ENCODE measurements at regions not wholly inside any gene's neighbourhood (a gene's known extent, or its start where the extent isn't known, plus 50 kb on each side); places are given as distances from the start of the nearest gene placed in this dataset.
"Not testable (repeated sequence)": the region's sequence is repeated elsewhere in the genome, so short reads cannot be mapped to it uniquely, and the experiment has no call there.

DNA sequence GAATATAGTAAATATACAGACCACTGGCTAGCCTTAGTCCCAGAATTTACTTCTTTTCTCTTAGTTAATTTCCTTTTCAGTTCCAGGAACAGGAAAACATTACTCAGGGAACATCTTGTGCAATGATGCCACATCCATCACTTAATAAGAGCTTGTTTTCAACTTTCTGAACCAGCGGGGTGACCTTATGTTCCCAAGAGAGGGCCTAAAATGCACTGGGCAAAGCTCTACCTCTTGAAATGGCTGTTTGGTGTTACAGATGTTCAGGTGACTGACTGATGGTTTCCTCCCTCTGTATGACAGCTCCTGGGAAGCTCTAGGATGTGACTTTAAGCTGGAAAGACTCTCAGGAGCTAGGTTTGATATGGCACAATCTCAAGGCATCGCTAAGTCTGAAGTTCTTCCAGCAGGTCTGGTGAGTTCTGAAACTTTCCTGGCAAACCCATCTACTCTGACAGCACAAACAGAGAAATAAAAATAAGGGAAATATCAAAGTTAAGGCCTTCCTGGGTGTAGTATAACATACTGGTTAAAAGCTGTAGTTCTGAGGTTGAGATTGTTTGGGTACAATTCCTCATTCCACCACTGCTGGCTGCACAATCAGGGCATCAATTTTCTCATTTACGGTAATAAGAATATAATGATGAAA is 98.6 kb downstream of the ZIC1 start:
- DNase-seq (ENCODE audit: low spot score) (no peak), ATAC-seq (ENCODE audit: low FRiP score) (no peak)
- TF ChIP-seq, protein P1, sequence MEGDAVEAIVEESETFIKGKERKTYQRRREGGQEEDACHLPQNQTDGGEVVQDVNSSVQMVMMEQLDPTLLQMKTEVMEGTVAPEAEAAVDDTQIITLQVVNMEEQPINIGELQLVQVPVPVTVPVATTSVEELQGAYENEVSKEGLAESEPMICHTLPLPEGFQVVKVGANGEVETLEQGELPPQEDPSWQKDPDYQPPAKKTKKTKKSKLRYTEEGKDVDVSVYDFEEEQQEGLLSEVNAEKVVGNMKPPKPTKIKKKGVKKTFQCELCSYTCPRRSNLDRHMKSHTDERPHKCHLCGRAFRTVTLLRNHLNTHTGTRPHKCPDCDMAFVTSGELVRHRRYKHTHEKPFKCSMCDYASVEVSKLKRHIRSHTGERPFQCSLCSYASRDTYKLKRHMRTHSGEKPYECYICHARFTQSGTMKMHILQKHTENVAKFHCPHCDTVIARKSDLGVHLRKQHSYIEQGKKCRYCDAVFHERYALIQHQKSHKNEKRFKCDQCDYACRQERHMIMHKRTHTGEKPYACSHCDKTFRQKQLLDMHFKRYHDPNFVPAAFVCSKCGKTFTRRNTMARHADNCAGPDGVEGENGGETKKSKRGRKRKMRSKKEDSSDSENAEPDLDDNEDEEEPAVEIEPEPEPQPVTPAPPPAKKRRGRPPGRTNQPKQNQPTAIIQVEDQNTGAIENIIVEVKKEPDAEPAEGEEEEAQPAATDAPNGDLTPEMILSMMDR (IDR thresholded peaks at IDR 0.05), result no peak

DNA sequence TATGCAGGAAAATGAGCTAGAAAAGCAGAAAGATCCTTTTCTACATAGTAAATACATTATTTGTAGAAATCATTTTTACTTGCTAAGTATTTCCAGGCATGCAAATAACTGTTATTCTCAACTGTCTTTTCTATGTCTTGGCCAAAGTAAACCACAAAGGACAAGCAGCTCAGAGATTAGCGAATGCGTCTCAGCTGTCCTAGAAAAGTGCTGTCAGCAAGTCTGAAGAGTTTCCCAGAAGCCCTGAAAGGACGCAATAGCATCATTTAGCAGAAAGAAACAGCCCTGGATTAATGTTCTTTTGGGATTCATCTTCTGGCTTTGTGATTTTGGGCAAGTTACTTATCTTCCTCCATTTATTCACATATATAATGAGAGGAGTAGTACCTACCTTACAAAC is 100.3 kb downstream of the ZIC1 start:
- DNase-seq (ENCODE audit: low spot score), result no peak
- TF ChIP-seq, protein P1 (IDR thresholded peaks at IDR 0.05), result no peak
- no peak for ATAC-seq (ENCODE audit: low FRiP score)

DNA sequence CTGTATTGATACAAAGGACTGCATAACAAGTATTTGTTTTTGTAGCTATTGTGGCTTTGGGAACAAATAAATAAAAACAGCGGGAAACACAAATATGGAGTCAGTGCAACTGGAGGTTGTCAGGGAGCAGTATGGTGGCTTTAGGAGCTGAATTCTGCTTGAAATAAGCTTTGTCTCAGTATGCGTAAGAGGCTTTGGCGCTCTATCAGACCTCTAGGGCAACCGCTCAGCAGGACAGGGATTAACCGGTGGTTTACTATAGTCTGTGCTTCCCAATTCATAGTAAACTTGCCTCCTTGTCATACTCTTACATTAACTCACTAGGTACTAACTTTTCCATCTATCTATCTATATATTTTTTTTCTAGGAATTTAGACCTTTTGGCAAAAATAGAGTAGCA is 104.6 kb downstream of the ZIC1 start:
- TF ChIP-seq, protein P1 (IDR thresholded peaks at IDR 0.05), result no peak
- ATAC-seq (ENCODE audit: low FRiP score), result no peak
- DNase-seq (ENCODE audit: low spot score), result no peak

DNA sequence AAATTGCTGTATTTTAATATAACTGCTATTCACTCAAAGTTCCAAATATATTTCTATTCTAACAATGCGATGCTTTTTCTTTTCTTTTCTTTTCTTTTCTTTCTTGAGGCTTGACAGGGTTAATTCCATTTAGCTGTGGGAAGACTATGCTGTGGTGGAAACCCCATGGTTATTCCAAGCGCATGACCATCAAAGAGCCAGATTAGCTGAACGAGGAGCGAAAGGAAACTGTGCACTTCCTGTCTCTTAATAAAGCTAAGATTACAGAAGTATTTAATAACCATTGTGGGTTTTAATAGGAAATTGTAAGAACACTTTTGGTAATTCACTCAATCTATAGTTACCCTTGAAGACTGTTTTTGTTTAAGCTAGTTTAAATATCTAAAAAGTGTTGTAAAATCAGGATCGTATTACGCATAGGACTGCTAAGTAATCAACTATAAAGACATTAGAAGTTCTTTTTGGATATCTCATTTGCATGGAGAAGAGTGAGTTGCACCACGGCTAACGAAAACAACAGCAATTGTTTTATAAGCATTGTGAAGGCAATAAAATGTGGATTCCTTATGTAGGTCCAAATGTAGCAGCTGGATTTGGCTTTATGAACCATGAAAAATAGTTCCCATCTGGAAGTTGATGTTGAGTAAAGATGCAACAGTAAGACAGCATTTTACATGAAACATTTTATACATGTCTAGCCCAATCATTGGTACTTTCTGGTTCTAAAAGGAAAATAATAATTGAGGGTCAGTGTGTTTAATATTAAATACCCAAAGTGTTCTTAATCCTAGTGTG is 105.4 kb downstream of the ZIC1 start:
- no peak for ATAC-seq (ENCODE audit: low FRiP score)
- no peak for DNase-seq (ENCODE audit: low spot score)
- TF ChIP-seq, protein P1 (IDR thresholded peaks at IDR 0.05), result no peak

DNA sequence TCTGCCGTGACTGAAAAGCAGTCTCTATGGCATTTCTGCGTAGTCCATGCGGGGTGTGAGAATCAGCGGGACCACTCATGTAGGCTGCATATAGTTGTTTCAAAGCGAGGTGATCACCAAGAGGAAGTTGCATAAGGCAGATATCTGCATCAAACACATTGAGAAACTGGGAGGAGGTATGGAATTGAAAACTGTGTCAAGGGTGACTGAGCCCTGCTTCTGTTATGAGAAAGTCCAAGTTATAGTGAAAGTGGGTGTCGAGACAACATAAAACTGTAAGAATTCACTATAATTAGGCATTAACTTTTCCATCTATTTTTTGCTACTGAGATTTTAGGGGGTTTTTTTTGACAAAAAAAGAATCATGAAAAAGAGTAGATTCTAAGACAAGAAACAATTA is 109.3 kb downstream of the ZIC1 start:
- ATAC-seq (ENCODE audit: low FRiP score), result no peak
- DNase-seq (ENCODE audit: low spot score), result no peak
- TF ChIP-seq, protein P1 (IDR thresholded peaks at IDR 0.05), result no peak

DNA sequence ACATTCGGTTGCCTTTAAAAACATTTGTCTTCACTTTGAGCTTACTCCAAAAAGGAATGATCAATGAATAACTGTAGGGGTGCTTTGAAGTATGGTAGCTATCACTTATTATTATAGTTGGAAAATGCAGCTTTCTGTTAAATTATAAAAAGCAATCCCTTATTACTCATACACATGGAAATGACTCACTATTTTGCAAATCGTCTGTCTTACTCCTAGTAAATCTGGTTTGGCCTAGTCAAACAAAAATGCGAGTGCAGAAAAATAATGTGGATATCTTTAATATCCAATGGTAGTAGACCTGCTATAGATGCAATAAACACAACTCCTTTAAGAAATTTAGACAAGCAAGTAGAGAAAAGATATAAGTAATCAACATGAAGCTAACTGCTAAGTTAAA is 112.5 kb downstream of the ZIC1 start:
- ATAC-seq (ENCODE audit: low FRiP score) (no peak), DNase-seq (ENCODE audit: low spot score) (no peak)
- TF ChIP-seq, protein P1 (IDR thresholded peaks at IDR 0.05), result no peak

DNA sequence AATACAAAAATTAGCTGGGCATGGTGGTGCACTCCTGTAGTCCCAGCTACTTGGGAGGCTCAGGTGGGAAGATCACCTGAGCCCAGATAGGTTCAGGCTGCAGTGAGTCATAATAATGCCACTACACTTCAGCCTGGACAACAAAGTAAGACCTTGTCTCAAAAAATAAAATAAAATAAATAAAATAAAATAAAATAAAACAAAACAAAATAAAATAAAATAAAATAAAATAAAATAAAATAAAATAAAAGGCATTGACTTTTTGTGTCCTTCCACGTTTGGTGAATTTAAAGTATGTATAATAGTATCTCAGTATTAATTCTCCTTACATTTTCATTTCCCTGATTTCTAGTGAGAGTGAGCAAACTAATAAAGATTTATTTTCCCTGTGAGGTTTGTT is 113.6 kb downstream of the ZIC1 start:
- DNase-seq (ENCODE audit: low spot score); ATAC-seq (ENCODE audit: low FRiP score): not testable (repeated sequence)
